ENCODE measurements at regions not wholly inside any gene's neighbourhood (a gene's known extent, or its start where the extent isn't known, plus 50 kb on each side); places are given as distances from the start of the nearest gene placed in this dataset.
"Not testable (repeated sequence)": the region's sequence is repeated elsewhere in the genome, so short reads cannot be mapped to it uniquely, and the experiment has no call there.

GRCh38 chr11:96567176-96567575, 177.4 kb downstream of the JRKL start:
- Histone ChIP-seq H3K27ac (no peak overlapping the region), H3K9me3 (no peaks in the 10 kb centered on the region), H3K4me3 (no peak overlapping the region), H3K36me3 (no peaks in the 10 kb centered on the region), H3K27me3 (no peaks in the 10 kb centered on the region), H3K4me1 (no peaks in the 10 kb centered on the region)
- TF ChIP-seq POLR2A (IDR thresholded peaks at IDR 0.05) (no peak), CTCF (IDR thresholded peaks at IDR 0.05) (no peak)
- DNase-seq: no peak

GRCh38 chr11:96567667-96568066, 177.9 kb downstream of the JRKL start:
- H3K9me3 ChIP-seq: no peaks in the 10 kb centered on the region
- TF ChIP-seq POLR2A (IDR thresholded peaks at IDR 0.05): no peak
- no peak for TF ChIP-seq CTCF (IDR thresholded peaks at IDR 0.05)
- no peak for DNase-seq
- no peaks in the 10 kb centered on the region for H3K4me1 ChIP-seq
- H3K27ac ChIP-seq: no peak overlapping the region
- no peaks in the 10 kb centered on the region for H3K27me3 ChIP-seq
- H3K36me3 ChIP-seq: no peaks in the 10 kb centered on the region
- H3K4me3 ChIP-seq: no peak overlapping the region

GRCh38 chr11:96576383-96576782, 186.6 kb downstream of the JRKL start:
- H3K27me3 ChIP-seq: no peaks in the 10 kb centered on the region
- no peaks in the 10 kb centered on the region for H3K9me3 ChIP-seq
- H3K4me3 ChIP-seq: no peak overlapping the region
- H3K36me3 ChIP-seq: no peaks in the 10 kb centered on the region
- no peak for TF ChIP-seq POLR2A (IDR thresholded peaks at IDR 0.05)
- no peak for TF ChIP-seq CTCF (IDR thresholded peaks at IDR 0.05)
- H3K27ac ChIP-seq: no peak overlapping the region
- no peaks in the 10 kb centered on the region for H3K4me1 ChIP-seq
- no peak for DNase-seq

- Histone ChIP-seq H3K4me3 (no peak overlapping the region), H3K36me3 (no peaks in the 10 kb centered on the region), H3K9me3 (no peaks in the 10 kb centered on the region), H3K27ac (no peak overlapping the region), H3K27me3 (no peaks in the 10 kb centered on the region), H3K4me1 (no peaks in the 10 kb centered on the region)
- DNase-seq: no peak
- TF ChIP-seq POLR2A (IDR thresholded peaks at IDR 0.05) (no peak), CTCF (IDR thresholded peaks at IDR 0.05) (no peak)
These were observed 188.6 kb downstream of the JRKL start for GRCh38 chr11:96578379-96578778.

- no peak for DNase-seq
- no peak overlapping the region for H3K27ac ChIP-seq
- H3K36me3 ChIP-seq: no peaks in the 10 kb centered on the region
- TF ChIP-seq POLR2A (IDR thresholded peaks at IDR 0.05) (no peak), CTCF (IDR thresholded peaks at IDR 0.05) (no peak)
- H3K27me3 ChIP-seq: no peaks in the 10 kb centered on the region
- H3K4me1 ChIP-seq: no peaks in the 10 kb centered on the region
- no peak overlapping the region for H3K4me3 ChIP-seq
- no peaks in the 10 kb centered on the region for H3K9me3 ChIP-seq
These were observed 189.8 kb downstream of the JRKL start for GRCh38 chr11:96579656-96580055.

- TF ChIP-seq CTCF (IDR thresholded peaks at IDR 0.05) (no peak), POLR2A (IDR thresholded peaks at IDR 0.05) (no peak)
- H3K4me1 ChIP-seq: no peaks in the 10 kb centered on the region
- H3K36me3 ChIP-seq: no peaks in the 10 kb centered on the region
- no peak overlapping the region for H3K27ac ChIP-seq
- DNase-seq: no peak
- no peaks in the 10 kb centered on the region for H3K27me3 ChIP-seq
- H3K9me3 ChIP-seq: no peaks in the 10 kb centered on the region
- no peak overlapping the region for H3K4me3 ChIP-seq
These were observed 190.7 kb downstream of the JRKL start for GRCh38 chr11:96580476-96581040.

- not testable (repeated sequence) for H3K9me3 ChIP-seq, H3K4me3 ChIP-seq, H3K4me1 ChIP-seq, DNase-seq, H3K27ac ChIP-seq, H3K36me3 ChIP-seq, H3K27me3 ChIP-seq
These were observed 196.4 kb downstream of the JRKL start for GRCh38 chr11:96585944-96586880.

- H3K4me1 ChIP-seq, H3K4me3 ChIP-seq, DNase-seq, H3K36me3 ChIP-seq, H3K27me3 ChIP-seq, H3K27ac ChIP-seq, H3K9me3 ChIP-seq: not testable (repeated sequence)
These were observed 199.0 kb downstream of the JRKL start for GRCh38 chr11:96588793-96589192.

Data from Peyer's patch (tissue), 4 donors.